Stomach (tissue), 8 donors: ENCODE measurements at regions not wholly inside any gene's neighbourhood (a gene's known extent, or its start where the extent isn't known, plus 50 kb on each side); places are given as distances from the start of the nearest gene placed in this dataset.

Experiments used
- DNase-seq, 2 donors: peaks; one replicate each; pipeline versions ENCODE4 v3.0.0 to v3.0.0-alpha.2; 2013 to 2019
- H3K27ac ChIP-seq, 5 donors: fragments of 200-600 bp in 4 of 5; sonication (generic) in 4 of 5; one replicate each; pipeline ENCODE4 v1.5.1; 2013 to 2019; ENCODE audit warnings: mild to moderate bottlenecking in 1 of 5, moderate library complexity in 1 of 5
- H3K27me3 ChIP-seq, 3 donors: fragments of 200-600 bp; sonication (generic); one replicate each; pipeline ENCODE4 v1.5.1; 2017 to 2019; ENCODE audit warnings: mixed run types in 1 of 3
- H3K36me3 ChIP-seq, 4 donors: fragments of 200-600 bp; sonication (generic); 1 replicate in 3 of 4; 2 replicates in 1 of 4; pipeline ENCODE4 v1.5.1; 2016 to 2019
- H3K4me1 ChIP-seq, 4 donors: fragments of 200-600 bp; sonication (generic); one replicate each; pipeline ENCODE4 v1.5.1; 2016 to 2019
- H3K4me3 ChIP-seq, 4 donors: fragments of 200-600 bp; sonication (generic) in 3 of 4; one replicate each; pipeline ENCODE4 v1.5.1; 2016 to 2019; ENCODE audit warnings: mild to moderate bottlenecking in 1 of 4
- H3K9me3 ChIP-seq, 4 donors: fragments of 200-600 bp; sonication (generic); one replicate each; pipeline ENCODE4 v1.5.1; 2016 to 2019
- CTCF ChIP-seq, 7 experiments: fragments of 450-650 bp in 4 of 7; fragments of 200-600 bp in 3 of 7; sonication (generic) in 3 of 7; IDR thresholded peaks; one replicate each; pipeline ENCODE4 v1.5.1; 2016 to 2019; ENCODE audit warnings: antibody characterized with exemption in 7 of 7, control low read depth in 2 of 7, mild to moderate bottlenecking in 1 of 7
- EP300 ChIP-seq: sonication (generic); formaldehyde crosslinking; IDR thresholded peaks from one replicate; pipeline ENCODE4 v1.6.1; 2017; ENCODE audit warnings: antibody characterized with exemption
- POLR2A ChIP-seq, 4 donors: fragments of 450-650 bp; IDR thresholded peaks; one replicate each; pipeline ENCODE4 v1.6.1; 2016; ENCODE audit warnings: antibody characterized with exemption in 4 of 4, control low read depth in 2 of 4, mild to moderate bottlenecking in 1 of 4, moderate library complexity in 1 of 4
- POLR2AphosphoS5 ChIP-seq, 3 donors: sonication (generic); formaldehyde crosslinking; IDR thresholded peaks; one replicate each; pipeline ENCODE4 v1.6.1; 2016; ENCODE audit warnings: antibody characterized with exemption in 3 of 3
- WGBS, 5 donors: extraction: QIAGEN DNeasy Blood & Tissue Kit in 3 of 5; methylation state at CpG; one replicate each; pipeline versions ENCODE4 v1.1.5 to v1.1.7; 2013 to 2018; 5-methylcytosine and 5-hydroxymethylcytosine counted together
- intact Hi-C: fragments of 100-400 bp; cut with DNase I; formaldehyde crosslinking; loops from one replicate; pipeline ENCODE4 v1.15.1; 2023; ENCODE audit warnings: low total_unique reads
- donor health status: healthy with polysubstance abuse.
- donor health status: Bipolar disorder and iron deficiency.
- donor health status: healthy.

GRCh38 chr4:84164201-84164600, 334.9 kb downstream of the NKX6-1 start:
- TF ChIP-seq POLR2AphosphoS5 (IDR thresholded peaks at IDR 0.05) (no peak), EP300 (no peak), POLR2A (IDR thresholded peaks at IDR 0.05) (no peak)
- intact Hi-C loops = no loop called here
- DNase-seq = no peak
- Histone ChIP-seq H3K27me3 (peaks cover 0 to 6% (median 0%) of the 10 kb centered on the region in 3 donors), H3K4me1 (peaks cover 0 to 8% (median 0%) of the 10 kb centered on the region in 4 donors), H3K4me3 (no peak overlapping the region), H3K36me3 (no peaks in the 10 kb centered on the region), H3K9me3 (no peaks in the 10 kb centered on the region), H3K27ac (no peak overlapping the region)
- WGBS, 5 donors = 71 to 88% (median 79%) methylated on average over 4 of the region's 4 CpGs

- Histone ChIP-seq H3K27me3 (peaks cover 0 to 6% (median 0%) of the 10 kb centered on the region in 3 donors), H3K27ac (no peak overlapping the region), H3K4me1 (peaks cover 0 to 9% (median 3%) of the 10 kb centered on the region in 4 donors), H3K4me3 (no peak overlapping the region), H3K9me3 (no peaks in the 10 kb centered on the region), H3K36me3 (no peaks in the 10 kb centered on the region)
- intact Hi-C loops = no loop called here
- TF ChIP-seq EP300 (no peak), POLR2AphosphoS5 (IDR thresholded peaks at IDR 0.05) (no peak), CTCF (IDR thresholded peaks at IDR 0.05) (peak in 1 of 7 experiments; percentile 26), POLR2A (IDR thresholded peaks at IDR 0.05) (no peak)
- 8 to 27% (median 12%) methylated on average over 5 of the region's 5 CpGs for WGBS, 5 donors
- peak in 1 of 2 donors; percentile 69 for DNase-seq
Measured at GRCh38 chr4:84159762-84160161, 339.3 kb downstream of the NKX6-1 start.

- Histone ChIP-seq H3K9me3 (no peaks in the 10 kb centered on the region), H3K27ac (no peak overlapping the region), H3K4me1 (peaks cover 0 to 9% (median 3%) of the 10 kb centered on the region in 4 donors), H3K4me3 (no peak overlapping the region), H3K27me3 (peaks cover 0 to 6% (median 0%) of the 10 kb centered on the region in 3 donors), H3K36me3 (no peaks in the 10 kb centered on the region)
- 22 to 47% (median 35%) methylated on average over 5 of the region's 5 CpGs for WGBS, 5 donors
- peak in 1 of 2 donors; percentile 77 for DNase-seq
- intact Hi-C loops = no loop called here
- TF ChIP-seq CTCF (IDR thresholded peaks at IDR 0.05) (no peak), POLR2AphosphoS5 (IDR thresholded peaks at IDR 0.05) (no peak), POLR2A (IDR thresholded peaks at IDR 0.05) (no peak), EP300 (no peak)
Measured at GRCh38 chr4:84158670-84159069, 340.4 kb downstream of the NKX6-1 start.

GRCh38 chr4:84151574-84151973, 347.5 kb downstream of the NKX6-1 start:
- Histone ChIP-seq H3K4me1 (no peaks in the 10 kb centered on the region), H3K27ac (no peak overlapping the region), H3K4me3 (no peak overlapping the region), H3K27me3 (no peaks in the 10 kb centered on the region), H3K36me3 (no peaks in the 10 kb centered on the region), H3K9me3 (no peaks in the 10 kb centered on the region)
- no peak for TF ChIP-seq POLR2AphosphoS5 (IDR thresholded peaks at IDR 0.05)
- TF ChIP-seq EP300 = no peak
- no peak for TF ChIP-seq CTCF (IDR thresholded peaks at IDR 0.05)
- no peak for TF ChIP-seq POLR2A (IDR thresholded peaks at IDR 0.05)
- DNase-seq = peak in 1 of 2 donors; percentile 36
- intact Hi-C loops = no loop called here
- WGBS, 5 donors = 22 to 55% (median 48%) methylated on average over 2 of the region's 2 CpGs

GRCh38 chr4:84150177-84150576, 348.9 kb downstream of the NKX6-1 start:
- Histone ChIP-seq H3K4me1 (no peaks in the 10 kb centered on the region), H3K27ac (no peak overlapping the region)

More at GRCh38 chr4:84150177-84150576, 348.9 kb downstream of the NKX6-1 start:
- TF ChIP-seq POLR2AphosphoS5 (IDR thresholded peaks at IDR 0.05) (no peak), POLR2A (IDR thresholded peaks at IDR 0.05) (no peak), CTCF (IDR thresholded peaks at IDR 0.05) (no peak), EP300 (no peak)
- intact Hi-C loops = no loop called here
- no peak overlapping the region for H3K4me3 ChIP-seq
- DNase-seq = no peak
- no peaks in the 10 kb centered on the region for H3K9me3 ChIP-seq
- H3K27me3 ChIP-seq = no peaks in the 10 kb centered on the region
- WGBS, 5 donors = 90 to 98% (median 92%) methylated on average over 1 of the region's 1 CpG
- no peaks in the 10 kb centered on the region for H3K36me3 ChIP-seq
